ENCODE measurements at regions not wholly inside any gene's neighbourhood (a gene's known extent, or its start where the extent isn't known, plus 50 kb on each side); places are given as distances from the start of the nearest gene placed in this dataset.

GRCh38 chr6:23250556-23250955 is 681.2 kb downstream of the HDGFL1 start:
- no peaks in the 10 kb centered on the region for H3K36me3 ChIP-seq (ENCODE audit: control insufficient read depth, low read length)
- H3K4me3 ChIP-seq (ENCODE audit: low read length): no peak overlapping the region
- no peak overlapping the region for H3K4me2 ChIP-seq (ENCODE audit: low read length)
- no peaks in the 10 kb centered on the region for H3K9me3 ChIP-seq (ENCODE audit: control insufficient read depth, insufficient read depth, low read length)
- H3K79me2 ChIP-seq (ENCODE audit: control insufficient read depth, low read length): no peaks in the 10 kb centered on the region
- no peak overlapping the region for H3K27ac ChIP-seq (ENCODE audit: low read depth, low read length)
- H3F3A ChIP-seq (ENCODE audit: control insufficient read depth, insufficient read depth): no peaks in the 10 kb centered on the region
- no peaks in the 10 kb centered on the region for H3K4me1 ChIP-seq (ENCODE audit: control insufficient read depth, low read length)
- no peaks in the 10 kb centered on the region for H3K27me3 ChIP-seq (ENCODE audit: control insufficient read depth, low read length)
- no peaks in the 10 kb centered on the region for H4K20me1 ChIP-seq (ENCODE audit: control insufficient read depth, insufficient read depth, low read depth, low read length)
- TF ChIP-seq EZH2phosphoT487 (IDR thresholded peaks at IDR 0.05; ENCODE audit: borderline replicate concordance, low read length) (no peak), CTCF (IDR thresholded peaks at IDR 0.05; ENCODE audit: low read depth, low read length, poor library complexity, severe bottlenecking) (no peak)
- no peaks in the 10 kb centered on the region for H3K9me2 ChIP-seq (replicated peaks; ENCODE audit: control insufficient read depth, low read length)

GRCh38 chr6:23262864-23263263 is 693.5 kb downstream of the HDGFL1 start:
- H3K27me3 ChIP-seq (ENCODE audit: control insufficient read depth, low read length): no peaks in the 10 kb centered on the region
- H3K4me3 ChIP-seq (ENCODE audit: low read length): no peak overlapping the region
- H3K79me2 ChIP-seq (ENCODE audit: control insufficient read depth, low read length): no peaks in the 10 kb centered on the region
- H3K9me2 ChIP-seq (replicated peaks; ENCODE audit: control insufficient read depth, low read length): no peaks in the 10 kb centered on the region
- H3K36me3 ChIP-seq (ENCODE audit: control insufficient read depth, low read length): no peaks in the 10 kb centered on the region
- no peaks in the 10 kb centered on the region for H3K9me3 ChIP-seq (ENCODE audit: control insufficient read depth, insufficient read depth, low read length)
- no peaks in the 10 kb centered on the region for H3K4me1 ChIP-seq (ENCODE audit: control insufficient read depth, low read length)
- H3K27ac ChIP-seq (ENCODE audit: low read depth, low read length): no peak overlapping the region
- no peak overlapping the region for H3K4me2 ChIP-seq (ENCODE audit: low read length)
- no peaks in the 10 kb centered on the region for H4K20me1 ChIP-seq (ENCODE audit: control insufficient read depth, insufficient read depth, low read depth, low read length)
- TF ChIP-seq CTCF (IDR thresholded peaks at IDR 0.05; ENCODE audit: low read depth, low read length, poor library complexity, severe bottlenecking) (no peak), EZH2phosphoT487 (IDR thresholded peaks at IDR 0.05; ENCODE audit: borderline replicate concordance, low read length) (no peak)
- no peaks in the 10 kb centered on the region for H3F3A ChIP-seq (ENCODE audit: control insufficient read depth, insufficient read depth)

- Histone ChIP-seq H3K4me1 (ENCODE audit: control insufficient read depth, low read length) (no peaks in the 10 kb centered on the region), H4K20me1 (ENCODE audit: control insufficient read depth, insufficient read depth, low read depth, low read length) (no peaks in the 10 kb centered on the region), H3K4me3 (ENCODE audit: low read length) (no peak overlapping the region), H3K27me3 (ENCODE audit: control insufficient read depth, low read length) (no peaks in the 10 kb centered on the region), H3K79me2 (ENCODE audit: control insufficient read depth, low read length) (no peaks in the 10 kb centered on the region), H3K4me2 (ENCODE audit: low read length) (no peak overlapping the region), H3K36me3 (ENCODE audit: control insufficient read depth, low read length) (no peaks in the 10 kb centered on the region), H3K27ac (ENCODE audit: low read depth, low read length) (no peak overlapping the region), H3K9me2 (replicated peaks; ENCODE audit: control insufficient read depth, low read length) (no peaks in the 10 kb centered on the region), H3F3A (ENCODE audit: control insufficient read depth, insufficient read depth) (no peaks in the 10 kb centered on the region), H3K9me3 (ENCODE audit: control insufficient read depth, insufficient read depth, low read length) (no peaks in the 10 kb centered on the region)
- TF ChIP-seq EZH2phosphoT487 (IDR thresholded peaks at IDR 0.05; ENCODE audit: borderline replicate concordance, low read length) (no peak), CTCF (IDR thresholded peaks at IDR 0.05; ENCODE audit: low read depth, low read length, poor library complexity, severe bottlenecking) (no peak)
Observed at GRCh38 chr6:23265270-23265669, 695.9 kb downstream of the HDGFL1 start.

GRCh38 chr6:23266536-23266935 is 697.2 kb downstream of the HDGFL1 start:
- H3K4me3 ChIP-seq (ENCODE audit: low read length): no peak overlapping the region
- H4K20me1 ChIP-seq (ENCODE audit: control insufficient read depth, insufficient read depth, low read depth, low read length): no peaks in the 10 kb centered on the region
- H3K4me2 ChIP-seq (ENCODE audit: low read length): no peak overlapping the region
- H3K9me2 ChIP-seq (replicated peaks; ENCODE audit: control insufficient read depth, low read length): no peaks in the 10 kb centered on the region
- no peaks in the 10 kb centered on the region for H3K4me1 ChIP-seq (ENCODE audit: control insufficient read depth, low read length)
- H3F3A ChIP-seq (ENCODE audit: control insufficient read depth, insufficient read depth): no peaks in the 10 kb centered on the region
- H3K36me3 ChIP-seq (ENCODE audit: control insufficient read depth, low read length): no peaks in the 10 kb centered on the region
- no peak for TF ChIP-seq EZH2phosphoT487 (IDR thresholded peaks at IDR 0.05; ENCODE audit: borderline replicate concordance, low read length)
- no peak overlapping the region for H3K27ac ChIP-seq (ENCODE audit: low read depth, low read length)
- no peaks in the 10 kb centered on the region for H3K9me3 ChIP-seq (ENCODE audit: control insufficient read depth, insufficient read depth, low read length)
- H3K27me3 ChIP-seq (ENCODE audit: control insufficient read depth, low read length): no peaks in the 10 kb centered on the region
- H3K79me2 ChIP-seq (ENCODE audit: control insufficient read depth, low read length): no peaks in the 10 kb centered on the region

Measured in DOHH2 (cell line).